ENCODE measurements at regions not wholly inside any gene's neighbourhood (a gene's known extent, or its start where the extent isn't known, plus 50 kb on each side); places are given as distances from the start of the nearest gene placed in this dataset.
"Not testable (repeated sequence)": the region's sequence is repeated elsewhere in the genome, so short reads cannot be mapped to it uniquely, and the experiment has no call there.

GRCh38 chr18:51522338-51522737 is 324.9 kb upstream of the MEX3C start:
- no peak for DNase-seq (ENCODE audit: low read depth in 3 of 3)

- no peak for DNase-seq (ENCODE audit: low read depth in 3 of 3)
Measured at GRCh38 chr18:51522821-51523220, 325.3 kb upstream of the MEX3C start.

DNA sequence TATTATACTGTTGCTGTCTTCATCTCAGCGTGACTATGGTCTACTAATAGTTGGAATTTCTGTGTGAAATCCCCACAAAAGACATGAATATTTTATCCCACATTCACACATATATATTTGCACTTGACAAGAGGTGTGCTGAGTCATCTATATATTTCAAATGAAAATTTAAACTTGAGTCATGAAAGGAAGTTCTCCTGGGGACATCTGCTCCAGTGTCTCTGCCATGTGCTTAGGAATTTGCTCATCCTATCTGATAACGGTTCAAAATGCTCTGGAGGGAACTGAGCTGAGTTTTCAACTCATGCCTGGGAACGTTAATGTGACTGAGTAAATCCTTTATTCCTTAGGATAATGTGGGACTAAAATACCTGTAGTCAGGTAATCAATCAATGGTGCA is 326.2 kb upstream of the MEX3C start:
- no peak for DNase-seq (ENCODE audit: low read depth in 3 of 3)

GRCh38 chr18:51525453-51526225 is 328.2 kb upstream of the MEX3C start:
- no peak for DNase-seq (ENCODE audit: low read depth in 3 of 3)

DNA sequence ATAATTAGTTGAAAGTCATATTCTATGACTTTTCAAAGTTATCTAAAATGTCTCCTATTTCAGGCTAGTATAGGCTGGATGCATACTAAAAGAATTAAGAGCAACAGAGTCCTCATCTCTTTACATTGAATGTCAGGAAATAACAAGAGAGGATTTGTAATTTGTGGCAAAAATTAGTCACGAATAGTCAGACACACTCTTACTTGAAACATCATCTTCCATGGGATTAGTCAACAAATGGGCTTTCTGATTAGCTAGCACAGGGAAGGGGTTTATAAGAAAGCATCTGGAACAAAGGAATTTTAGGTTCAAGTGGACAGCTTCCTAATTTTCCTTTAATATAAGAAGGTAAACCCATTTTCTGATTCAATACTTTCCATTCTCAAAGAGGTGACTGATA is 330.3 kb upstream of the MEX3C start:
- no peak for DNase-seq (ENCODE audit: low read depth in 3 of 3)

GRCh38 chr18:51531501-51531900 is 334.0 kb upstream of the MEX3C start:
- no peak for DNase-seq (ENCODE audit: low read depth in 3 of 3)

- DNase-seq (ENCODE audit: low read depth in 3 of 3), result no peak
Measured at GRCh38 chr18:51537487-51537886, 340.0 kb upstream of the MEX3C start.

DNA sequence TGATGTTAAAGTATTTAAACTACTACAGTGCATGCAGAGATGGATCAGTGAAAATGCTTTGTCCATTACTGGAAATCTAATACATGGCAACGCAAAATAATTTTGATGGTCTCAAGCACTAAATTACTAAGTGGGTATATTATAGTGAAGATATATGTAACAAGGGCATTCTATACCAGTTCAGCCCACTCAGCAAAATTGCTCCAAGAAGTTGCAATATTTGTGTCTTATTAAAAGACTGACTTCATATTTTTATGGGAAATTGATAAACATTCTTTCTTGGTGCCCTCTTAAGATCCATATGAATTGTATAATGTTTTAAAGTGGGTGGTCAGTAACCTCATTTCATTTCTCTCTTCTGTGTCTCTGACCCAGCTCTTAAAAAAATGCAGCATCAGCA is 343.1 kb upstream of the MEX3C start:
- no peak for DNase-seq (ENCODE audit: low read depth in 3 of 3)

GRCh38 chr18:51541230-51541629 is 343.7 kb upstream of the MEX3C start:
- no peak for DNase-seq (ENCODE audit: low read depth in 3 of 3)

DNA sequence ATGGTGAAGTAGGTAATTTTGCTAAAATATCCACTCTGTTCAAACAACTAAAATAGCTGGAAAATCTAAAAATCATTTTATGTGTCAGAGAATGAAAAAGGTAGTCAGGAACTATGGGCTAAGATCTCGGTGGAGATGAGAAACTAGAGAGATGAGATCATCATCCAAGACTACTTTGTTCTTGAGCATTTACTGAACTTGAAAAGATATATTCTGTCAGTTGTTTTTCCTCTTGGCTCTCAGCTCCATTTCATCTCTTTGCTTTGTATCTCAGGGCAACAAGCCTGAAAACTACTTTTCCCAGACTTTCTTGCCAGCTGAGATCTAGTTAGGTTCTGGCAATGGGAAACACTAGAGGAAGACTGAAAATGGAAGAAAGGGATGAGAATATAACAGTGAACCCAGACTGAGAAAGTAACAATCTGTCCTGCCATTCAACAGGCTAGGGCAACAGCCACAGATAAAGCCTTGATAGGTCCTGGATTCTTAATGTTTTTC is 346.2 kb upstream of the MEX3C start:
- no peak for DNase-seq (ENCODE audit: low read depth in 3 of 3)

DNA sequence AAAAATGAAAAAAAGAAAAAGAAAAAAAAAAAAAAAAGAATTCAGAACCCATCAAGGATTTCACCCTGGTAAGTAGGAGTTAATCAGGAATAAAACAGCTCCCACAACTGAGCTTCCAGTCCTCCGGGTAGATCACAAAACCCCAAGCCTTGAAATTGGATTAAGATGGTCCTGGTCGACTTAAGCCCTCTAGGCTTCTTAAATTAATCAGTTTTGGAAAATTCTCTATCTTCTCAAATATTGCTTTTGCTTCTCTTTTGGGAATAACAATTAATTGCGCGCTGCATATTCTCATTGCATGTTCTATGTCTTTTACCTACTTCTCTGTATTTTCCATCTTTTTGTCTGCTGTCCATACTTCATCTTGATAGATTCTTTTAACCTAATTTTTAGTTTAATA is 348.0 kb upstream of the MEX3C start:
- DNase-seq (ENCODE audit: low read depth in 3 of 3), result no peak

DNA sequence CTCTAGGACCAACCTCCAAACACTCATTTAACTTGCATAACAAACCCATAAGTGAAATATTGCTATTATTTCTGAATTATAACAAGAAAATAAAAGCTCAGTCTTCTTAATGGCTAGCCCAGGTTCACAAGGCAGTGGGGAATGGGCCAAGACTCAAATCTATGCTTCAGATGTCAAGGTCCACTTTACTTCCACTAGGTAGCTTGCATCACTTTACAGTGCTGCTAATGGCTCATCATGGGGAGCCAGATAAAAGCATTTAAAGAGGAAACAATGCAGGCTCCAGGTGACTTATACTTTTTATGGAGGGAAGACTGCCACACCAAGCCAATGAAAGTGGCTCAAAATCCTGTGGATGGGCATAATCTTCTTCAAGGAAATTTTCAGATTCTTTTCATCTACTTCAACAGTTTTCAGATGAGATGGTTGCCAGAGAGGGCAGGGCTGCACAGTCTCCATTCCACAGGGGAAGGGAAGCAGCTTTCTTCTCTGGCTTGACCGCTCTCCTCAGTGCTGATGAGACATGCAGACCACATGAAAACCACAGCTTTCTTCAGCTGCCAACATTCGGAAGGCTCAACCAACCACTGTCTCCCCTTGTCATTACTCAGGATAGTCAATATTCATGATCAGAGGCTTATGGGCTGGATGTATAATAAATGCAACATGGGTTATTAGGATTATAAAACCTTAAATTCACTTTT is 361.9 kb upstream of the MEX3C start:
- DNase-seq (ENCODE audit: low read depth in 3 of 3), result no peak

- no peak for DNase-seq (ENCODE audit: low read depth in 3 of 3)
Measured at GRCh38 chr18:51559902-51560287, 362.4 kb upstream of the MEX3C start.

- no peak for DNase-seq (ENCODE audit: low read depth in 3 of 3)
Measured at GRCh38 chr18:51561821-51562220, 364.3 kb upstream of the MEX3C start.

DNA sequence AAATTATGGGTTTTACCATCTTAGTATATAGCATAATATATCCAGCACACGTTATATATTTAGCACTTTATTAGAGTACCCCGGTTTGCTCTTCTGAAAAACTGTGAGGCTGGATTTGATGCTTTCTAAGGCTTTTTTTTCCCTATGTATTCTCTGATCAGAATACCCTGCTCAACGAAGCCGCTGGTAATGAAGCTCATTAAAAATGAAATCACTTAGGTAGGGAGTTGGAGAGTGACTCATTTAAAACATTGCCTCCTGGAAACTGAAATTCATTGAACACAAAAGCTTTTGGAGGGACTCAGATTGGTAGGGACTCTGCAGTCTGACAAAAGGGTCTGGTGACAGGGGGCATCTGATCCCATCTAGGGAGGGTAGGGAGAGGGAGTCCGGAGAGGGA is 365.4 kb upstream of the MEX3C start:
- no peak for DNase-seq (ENCODE audit: low read depth in 3 of 3)

- no peak for DNase-seq (ENCODE audit: low read depth in 3 of 3)
Measured at GRCh38 chr18:51563396-51563795, 365.9 kb upstream of the MEX3C start.

DNA sequence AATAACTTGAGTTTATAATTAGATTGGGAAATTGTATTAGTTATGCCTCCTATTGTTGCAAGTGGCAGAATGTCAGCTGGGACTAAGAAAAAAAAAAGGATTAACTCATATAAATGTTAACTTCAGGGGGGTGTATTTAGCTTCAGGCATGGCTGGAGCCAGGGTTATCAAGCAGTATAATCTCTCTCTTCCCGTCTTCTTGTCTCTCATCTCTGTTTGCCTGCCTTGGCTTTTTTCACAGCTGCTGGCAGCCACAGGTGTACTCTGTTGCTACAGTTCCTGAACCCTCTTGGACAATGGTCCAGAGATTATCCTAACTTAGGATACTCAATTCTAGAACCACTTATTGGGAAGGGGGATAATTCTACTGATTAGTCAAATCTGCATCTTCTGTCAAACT is 370.7 kb upstream of the MEX3C start:
- no peak for DNase-seq (ENCODE audit: low read depth in 3 of 3)

- no peak for DNase-seq (ENCODE audit: low read depth in 3 of 3)
Measured at GRCh38 chr18:51569153-51569552, 371.7 kb upstream of the MEX3C start.

- no peak for DNase-seq (ENCODE audit: low read depth in 3 of 3)
Measured at GRCh38 chr18:51569561-51569960, 372.1 kb upstream of the MEX3C start.

DNA sequence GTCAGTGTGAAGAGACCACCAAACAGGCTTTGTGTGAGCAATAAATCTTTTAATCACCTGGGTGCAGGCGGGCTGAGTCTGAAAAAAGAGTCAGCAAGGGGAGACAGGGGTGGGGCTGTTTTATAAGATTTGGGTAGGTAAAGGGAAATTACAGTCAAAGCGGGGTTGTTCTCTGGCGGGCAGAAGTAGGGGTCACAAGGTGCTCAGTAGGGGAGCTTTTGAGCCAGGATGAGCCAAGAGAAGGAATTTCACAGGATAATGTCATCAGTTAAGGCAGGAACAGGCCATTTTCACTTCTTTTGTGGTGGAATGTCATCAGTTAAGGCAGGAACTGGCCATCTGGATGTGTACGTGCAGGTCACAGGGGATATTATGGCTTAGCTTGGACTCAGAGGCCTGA is 372.6 kb upstream of the MEX3C start:
- DNase-seq (ENCODE audit: low read depth in 3 of 3), result not testable (repeated sequence)

GRCh38 chr18:51573886-51574285 is 376.4 kb upstream of the MEX3C start:
- not testable (repeated sequence) for DNase-seq (ENCODE audit: low read depth in 3 of 3)

GRCh38 chr18:51575171-51575570 is 377.7 kb upstream of the MEX3C start:
- no peak for DNase-seq (ENCODE audit: low read depth in 3 of 3)

DNA sequence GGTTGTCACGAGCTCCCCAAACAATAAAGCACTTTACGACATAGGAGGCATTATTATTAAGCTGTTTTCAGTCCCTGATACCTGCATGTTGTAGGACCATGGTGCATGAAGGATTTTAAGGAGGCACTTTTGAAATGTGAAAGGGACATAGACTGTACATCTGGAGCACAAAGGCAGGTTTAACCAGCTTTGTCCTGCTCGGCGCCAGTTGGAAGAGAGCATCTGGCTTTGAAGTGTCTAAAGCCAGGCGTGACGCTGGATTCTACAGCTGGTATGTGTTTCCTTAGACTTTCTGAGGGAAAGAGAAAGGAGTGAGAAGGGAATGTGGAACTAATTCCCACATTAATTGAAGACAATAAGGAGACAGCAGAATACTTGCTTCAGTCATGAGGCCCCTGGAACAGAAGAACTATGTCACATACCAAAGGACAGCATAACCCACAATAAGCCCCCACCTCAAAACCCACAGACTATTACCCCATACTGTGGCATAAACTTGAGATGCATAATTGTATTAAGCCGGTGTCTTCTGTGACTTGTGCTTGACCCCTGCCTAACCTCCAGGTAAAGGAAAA is 381.0 kb upstream of the MEX3C start:
- DNase-seq (ENCODE audit: low read depth in 3 of 3), result no peak
